ENCODE measurements at regions not wholly inside any gene's neighbourhood (a gene's known extent, or its start where the extent isn't known, plus 50 kb on each side); places are given as distances from the start of the nearest gene placed in this dataset.
A peak's percentile ranks its signal among the peaks of the same experiment; 100 is the strongest.

DNA sequence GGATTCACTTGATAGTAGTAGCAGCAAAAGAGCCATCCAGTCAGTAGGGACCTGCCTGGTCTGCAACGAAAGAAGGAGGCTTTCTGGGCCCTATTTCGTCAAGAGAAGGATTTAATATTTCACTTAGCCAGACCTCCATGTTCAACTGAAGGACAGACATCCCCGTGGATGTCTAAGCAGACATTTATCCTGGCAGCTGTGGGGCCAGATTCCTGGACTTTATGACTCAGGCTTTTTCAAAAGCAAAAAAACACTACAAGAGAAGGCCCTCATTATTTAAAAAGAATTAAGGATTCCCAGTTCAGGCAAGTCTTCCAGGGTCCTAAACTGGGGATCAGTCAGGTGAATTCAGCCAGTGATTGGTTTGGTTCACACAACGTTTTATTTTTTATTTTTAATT lies 88.5 kb upstream of the TSPAN5 start:
- 73 to 80% methylated on average over 4 of the region's 4 CpGs for WGBS, 2 donors
- no peak for DNase-seq
- Histone ChIP-seq H3K36me3 (ENCODE audit: low read depth, missing control alignments) (no peaks in the 10 kb centered on the region), H3K9me3 (no peaks in the 10 kb centered on the region), H3K4me1 (no peaks in the 10 kb centered on the region), H3K27me3 (no peaks in the 10 kb centered on the region), H3K4me3 (no peak overlapping the region), H3K27ac (no peak overlapping the region)
- TF ChIP-seq POLR2A (IDR thresholded peaks at IDR 0.05), result no peak
- TF ChIP-seq, protein P1, sequence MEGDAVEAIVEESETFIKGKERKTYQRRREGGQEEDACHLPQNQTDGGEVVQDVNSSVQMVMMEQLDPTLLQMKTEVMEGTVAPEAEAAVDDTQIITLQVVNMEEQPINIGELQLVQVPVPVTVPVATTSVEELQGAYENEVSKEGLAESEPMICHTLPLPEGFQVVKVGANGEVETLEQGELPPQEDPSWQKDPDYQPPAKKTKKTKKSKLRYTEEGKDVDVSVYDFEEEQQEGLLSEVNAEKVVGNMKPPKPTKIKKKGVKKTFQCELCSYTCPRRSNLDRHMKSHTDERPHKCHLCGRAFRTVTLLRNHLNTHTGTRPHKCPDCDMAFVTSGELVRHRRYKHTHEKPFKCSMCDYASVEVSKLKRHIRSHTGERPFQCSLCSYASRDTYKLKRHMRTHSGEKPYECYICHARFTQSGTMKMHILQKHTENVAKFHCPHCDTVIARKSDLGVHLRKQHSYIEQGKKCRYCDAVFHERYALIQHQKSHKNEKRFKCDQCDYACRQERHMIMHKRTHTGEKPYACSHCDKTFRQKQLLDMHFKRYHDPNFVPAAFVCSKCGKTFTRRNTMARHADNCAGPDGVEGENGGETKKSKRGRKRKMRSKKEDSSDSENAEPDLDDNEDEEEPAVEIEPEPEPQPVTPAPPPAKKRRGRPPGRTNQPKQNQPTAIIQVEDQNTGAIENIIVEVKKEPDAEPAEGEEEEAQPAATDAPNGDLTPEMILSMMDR (IDR thresholded peaks at IDR 0.05), result no peak
- intact Hi-C loops (cut with DNase I; ENCODE audit: low total_unique reads), result no loop called here

DNA sequence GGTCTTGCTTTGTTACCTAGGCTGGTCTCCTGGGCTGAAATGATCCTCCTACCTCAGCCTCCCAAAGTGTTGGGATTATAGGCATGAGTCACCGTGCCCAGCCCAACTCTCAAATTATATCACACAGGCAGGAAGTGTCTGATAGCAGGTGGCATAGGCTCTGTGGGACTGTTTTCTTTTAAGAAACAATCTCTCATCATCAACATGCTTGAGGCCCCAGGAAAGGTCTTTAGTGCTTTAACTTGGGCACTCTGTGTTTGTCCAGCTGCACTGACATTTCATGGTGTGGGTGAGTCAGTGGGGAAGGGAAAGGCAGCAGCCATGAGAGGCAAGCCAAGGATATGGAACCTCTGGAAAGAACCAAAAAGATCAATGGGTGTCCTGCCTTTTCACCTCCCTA lies 88.1 kb upstream of the TSPAN5 start:
- H3K4me3 ChIP-seq, result no peak overlapping the region
- WGBS, 2 donors, result 89 to 95% methylated on average over 1 of the region's 1 CpG

DNA sequence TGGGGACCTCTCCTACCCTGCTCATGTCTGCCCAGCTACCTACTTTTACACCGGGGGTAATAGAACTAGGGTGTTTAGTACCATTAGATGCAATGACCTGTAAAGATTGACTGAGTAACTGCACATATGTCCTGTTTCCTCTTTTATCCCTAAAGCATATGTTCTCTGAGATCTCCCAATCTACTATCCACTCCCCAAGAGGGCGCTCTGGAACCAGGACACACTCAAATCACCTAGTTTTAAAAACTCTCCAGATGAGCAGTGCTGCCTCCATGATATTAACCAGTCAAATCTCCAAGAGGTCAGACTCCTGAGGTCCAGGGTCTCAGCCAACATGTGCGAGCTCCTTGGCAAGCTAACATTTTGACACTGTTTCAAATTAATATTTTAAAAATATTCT lies 87.0 kb upstream of the TSPAN5 start:
- H3K27me3 ChIP-seq, result no peaks in the 10 kb centered on the region
- no peaks in the 10 kb centered on the region for H3K4me1 ChIP-seq
- H3K36me3 ChIP-seq (ENCODE audit: low read depth, missing control alignments), result no peaks in the 10 kb centered on the region
- intact Hi-C loops (cut with DNase I; ENCODE audit: low total_unique reads), result no loop called here
- 80 to 89% methylated on average over 3 of the region's 3 CpGs for WGBS, 2 donors
- no peak overlapping the region for H3K27ac ChIP-seq
- no peak overlapping the region for H3K4me3 ChIP-seq
- TF ChIP-seq, protein P1 (IDR thresholded peaks at IDR 0.05), result no peak
- TF ChIP-seq POLR2A (IDR thresholded peaks at IDR 0.05), result no peak
- no peaks in the 10 kb centered on the region for H3K9me3 ChIP-seq
- peak; percentile 44 for DNase-seq

More for the DNA sequence above, 88.1 kb upstream of the TSPAN5 start:
- no peaks in the 10 kb centered on the region for H3K9me3 ChIP-seq
- H3K27ac ChIP-seq, result no peak overlapping the region
- TF ChIP-seq POLR2A (IDR thresholded peaks at IDR 0.05), result no peak
- TF ChIP-seq, protein P1 (IDR thresholded peaks at IDR 0.05), result no peak
- DNase-seq, result no peak
- H3K4me1 ChIP-seq, result no peaks in the 10 kb centered on the region
- no peaks in the 10 kb centered on the region for H3K36me3 ChIP-seq (ENCODE audit: low read depth, missing control alignments)
- H3K27me3 ChIP-seq, result no peaks in the 10 kb centered on the region
- intact Hi-C loops (cut with DNase I; ENCODE audit: low total_unique reads), result no loop called here

DNA sequence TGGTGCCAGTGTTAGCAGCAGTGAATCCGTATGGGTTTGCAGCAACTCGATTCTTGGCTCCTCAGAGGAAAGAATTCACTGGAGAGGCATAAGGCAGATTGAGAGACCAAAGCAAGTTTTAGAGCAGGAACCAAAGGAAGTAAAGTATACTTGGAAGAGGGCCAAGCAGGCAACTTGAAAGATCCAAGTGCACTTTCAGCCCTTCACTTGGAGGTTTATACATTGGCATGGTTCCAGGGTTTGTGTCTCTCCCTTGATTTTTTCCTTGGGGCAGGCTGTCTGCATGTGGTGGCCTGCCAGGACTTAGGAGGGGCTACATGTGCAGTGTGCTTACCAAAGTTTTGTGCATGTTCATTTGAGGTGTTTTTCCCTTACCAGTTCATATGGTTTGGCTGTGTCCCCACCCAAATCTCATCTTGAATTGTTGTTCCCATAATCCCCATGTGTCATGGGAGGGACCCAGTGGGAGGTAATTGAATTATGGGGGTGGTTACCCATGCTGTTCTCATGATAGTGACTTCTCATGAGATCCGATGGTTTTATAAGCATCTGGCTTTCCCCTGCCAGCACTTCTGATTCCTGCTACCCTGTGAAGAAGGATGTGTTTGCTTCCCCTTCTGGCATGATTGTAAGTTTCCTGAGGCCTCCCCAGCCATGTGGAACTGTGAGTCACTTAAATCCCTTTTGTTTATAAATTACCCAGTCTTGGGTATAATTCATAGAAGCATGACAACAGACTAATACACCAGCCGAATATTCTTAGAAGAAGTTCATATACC lies 86.2 kb upstream of the TSPAN5 start:
- H3K4me1 ChIP-seq, result no peaks in the 10 kb centered on the region
- 91 to 100% methylated on average over 4 of the region's 4 CpGs for WGBS, 2 donors
- H3K9me3 ChIP-seq, result no peaks in the 10 kb centered on the region
- intact Hi-C loops (cut with DNase I; ENCODE audit: low total_unique reads), result no loop called here
- no peak overlapping the region for H3K27ac ChIP-seq
- no peaks in the 10 kb centered on the region for H3K27me3 ChIP-seq
- TF ChIP-seq, protein P1 (IDR thresholded peaks at IDR 0.05), result no peak
- TF ChIP-seq POLR2A (IDR thresholded peaks at IDR 0.05), result no peak
- DNase-seq, result no peak
- H3K36me3 ChIP-seq (ENCODE audit: low read depth, missing control alignments), result no peaks in the 10 kb centered on the region
- H3K4me3 ChIP-seq, result no peak overlapping the region

DNA sequence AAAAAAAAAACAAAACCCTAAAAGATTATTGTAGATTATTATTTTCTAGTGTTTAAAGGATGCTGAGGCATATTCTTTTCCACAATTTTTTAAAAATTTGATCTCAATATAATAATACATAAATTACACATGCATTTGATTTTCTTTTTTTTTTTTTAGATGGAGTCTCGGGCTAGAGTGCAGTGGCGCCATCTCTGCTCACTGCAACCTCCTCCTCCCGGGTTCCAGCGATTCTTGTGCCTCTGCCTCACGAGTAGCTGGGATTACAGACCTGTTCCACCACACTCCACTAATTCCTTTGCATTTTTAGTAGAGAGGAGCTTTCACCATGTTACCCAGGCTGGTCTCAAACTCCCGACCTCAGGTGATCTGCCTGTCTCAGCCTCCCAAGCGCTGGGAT lies 83.5 kb upstream of the TSPAN5 start:
- H3K4me1 ChIP-seq, result no peaks in the 10 kb centered on the region
- H3K9me3 ChIP-seq, result no peaks in the 10 kb centered on the region
- no peak overlapping the region for H3K4me3 ChIP-seq
- no peaks in the 10 kb centered on the region for H3K27me3 ChIP-seq
- no peak overlapping the region for H3K27ac ChIP-seq
- no peak for TF ChIP-seq POLR2A (IDR thresholded peaks at IDR 0.05)
- TF ChIP-seq, protein P1 (IDR thresholded peaks at IDR 0.05), result no peak
- H3K36me3 ChIP-seq (ENCODE audit: low read depth, missing control alignments), result no peaks in the 10 kb centered on the region
- WGBS, 2 donors, result 87 to 92% methylated on average over 7 of the region's 7 CpGs
- intact Hi-C loops (cut with DNase I; ENCODE audit: low total_unique reads), result no loop called here
- no peak for DNase-seq

Data from testis (tissue), 2 donors.